ENCODE measurements at regions not wholly inside any gene's neighbourhood (a gene's known extent, or its start where the extent isn't known, plus 50 kb on each side); places are given as distances from the start of the nearest gene placed in this dataset.

- no peak for TF ChIP-seq CTCF (IDR thresholded peaks at IDR 0.05)
- no peak for TF ChIP-seq EZH2 (IDR thresholded peaks at IDR 0.05)
- TF ChIP-seq EZH2phosphoT487 (IDR thresholded peaks at IDR 0.05) = no peak
These were observed 158.8 kb upstream of the SMIM21 start for GRCh38 chr18:75586130-75586889.
